ENCODE measurements at regions not wholly inside any gene's neighbourhood (a gene's known extent, or its start where the extent isn't known, plus 50 kb on each side); places are given as distances from the start of the nearest gene placed in this dataset.
"Not testable (repeated sequence)": the region's sequence is repeated elsewhere in the genome, so short reads cannot be mapped to it uniquely, and the experiment has no call there.

- H3K4me3 ChIP-seq (ENCODE audit: low read depth, low read length): no peak overlapping the region
- H3K27ac ChIP-seq (ENCODE audit: low read depth, low read length): no peak overlapping the region
- TF ChIP-seq, protein P1, sequence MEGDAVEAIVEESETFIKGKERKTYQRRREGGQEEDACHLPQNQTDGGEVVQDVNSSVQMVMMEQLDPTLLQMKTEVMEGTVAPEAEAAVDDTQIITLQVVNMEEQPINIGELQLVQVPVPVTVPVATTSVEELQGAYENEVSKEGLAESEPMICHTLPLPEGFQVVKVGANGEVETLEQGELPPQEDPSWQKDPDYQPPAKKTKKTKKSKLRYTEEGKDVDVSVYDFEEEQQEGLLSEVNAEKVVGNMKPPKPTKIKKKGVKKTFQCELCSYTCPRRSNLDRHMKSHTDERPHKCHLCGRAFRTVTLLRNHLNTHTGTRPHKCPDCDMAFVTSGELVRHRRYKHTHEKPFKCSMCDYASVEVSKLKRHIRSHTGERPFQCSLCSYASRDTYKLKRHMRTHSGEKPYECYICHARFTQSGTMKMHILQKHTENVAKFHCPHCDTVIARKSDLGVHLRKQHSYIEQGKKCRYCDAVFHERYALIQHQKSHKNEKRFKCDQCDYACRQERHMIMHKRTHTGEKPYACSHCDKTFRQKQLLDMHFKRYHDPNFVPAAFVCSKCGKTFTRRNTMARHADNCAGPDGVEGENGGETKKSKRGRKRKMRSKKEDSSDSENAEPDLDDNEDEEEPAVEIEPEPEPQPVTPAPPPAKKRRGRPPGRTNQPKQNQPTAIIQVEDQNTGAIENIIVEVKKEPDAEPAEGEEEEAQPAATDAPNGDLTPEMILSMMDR (IDR thresholded peaks at IDR 0.05; ENCODE audit: low read depth, low read length): no peak
- H3K27me3 ChIP-seq (ENCODE audit: control insufficient read depth, insufficient read depth, low read length): no peaks in the 10 kb centered on the region
- DNase-seq (ENCODE audit: low read depth, low spot score): no peak
- ChIA-PET POLR2A (no interaction called here), CTCF (interaction anchor here (0.6 kb wide), 1 partner anchor 13 kb away, joined by 3 read pairs; no protein-coding TSS in a partner anchor)
- no peaks in the 10 kb centered on the region for H3K9me3 ChIP-seq (ENCODE audit: control insufficient read depth, insufficient read depth, low read length)
Measured at GRCh38 chr7:25739143-25739542, 412.9 kb upstream of the NFE2L3 start.

- Histone ChIP-seq H3K27me3 (ENCODE audit: control insufficient read depth, insufficient read depth, low read length) (no peaks in the 10 kb centered on the region), H3K27ac (ENCODE audit: low read depth, low read length) (no peak overlapping the region), H3K9me3 (ENCODE audit: control insufficient read depth, insufficient read depth, low read length) (no peaks in the 10 kb centered on the region), H3K4me3 (ENCODE audit: low read depth, low read length) (no peak overlapping the region)
- TF ChIP-seq, protein P1 (IDR thresholded peaks at IDR 0.05; ENCODE audit: low read depth, low read length): no peak
- DNase-seq (ENCODE audit: low read depth, low spot score): no peak
- POLR2A ChIA-PET: no interaction called here
- CTCF ChIA-PET: no interaction called here
Measured at GRCh38 chr7:25742316-25742715, 409.7 kb upstream of the NFE2L3 start.

DNA sequence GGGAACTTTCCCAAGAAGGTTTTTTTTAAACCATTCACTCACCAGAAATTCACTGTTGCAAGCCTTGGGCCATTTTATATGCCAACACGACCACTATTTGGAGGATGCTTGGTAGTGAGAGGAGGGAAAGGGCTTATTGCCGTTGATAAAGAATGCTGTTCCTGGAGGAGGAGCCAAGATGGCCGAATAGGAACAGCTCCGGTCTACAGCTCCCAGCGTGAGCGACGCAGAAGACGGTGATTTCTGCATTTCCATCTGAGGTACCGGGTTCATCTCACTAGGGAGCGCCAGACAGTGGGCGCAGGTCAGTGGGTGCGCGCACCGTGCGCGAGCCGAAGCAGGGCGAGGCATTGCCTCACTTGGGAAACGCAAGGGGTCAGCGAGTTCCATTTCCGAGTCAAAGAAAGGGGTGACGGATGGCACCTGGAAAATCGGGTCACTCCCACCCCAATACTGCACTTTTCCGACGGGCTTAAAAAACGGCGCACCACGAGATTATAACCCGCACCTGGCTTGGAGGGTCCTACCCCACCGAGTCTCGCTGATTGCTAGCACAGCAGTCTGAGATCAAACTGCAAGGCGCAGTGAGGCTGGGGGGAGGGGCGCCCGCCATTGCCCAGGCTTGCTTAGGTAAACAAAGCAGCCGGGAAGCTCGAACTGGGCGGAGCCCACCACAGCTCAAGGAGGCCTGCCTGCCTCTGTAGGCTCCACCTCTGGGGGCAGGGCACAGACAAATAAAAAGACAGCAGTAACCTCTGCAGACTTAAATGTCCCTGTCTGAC is 408.1 kb upstream of the NFE2L3 start:
- CTCF ChIA-PET; DNase-seq (ENCODE audit: low read depth, low spot score); H3K9me3 ChIP-seq (ENCODE audit: control insufficient read depth, insufficient read depth, low read length); H3K27ac ChIP-seq (ENCODE audit: low read depth, low read length); H3K4me3 ChIP-seq (ENCODE audit: low read depth, low read length); H3K27me3 ChIP-seq (ENCODE audit: control insufficient read depth, insufficient read depth, low read length); POLR2A ChIA-PET: not testable (repeated sequence)

- no peak for DNase-seq (ENCODE audit: low read depth, low spot score)
- POLR2A ChIA-PET: interaction anchor here (0.9 kb wide), 1 partner anchor 96 kb away, joined by 4 read pairs; no protein-coding TSS in a partner anchor
- H3K27ac ChIP-seq (ENCODE audit: low read depth, low read length): peak overlapping the region; percentile 24
- H3K9me3 ChIP-seq (ENCODE audit: control insufficient read depth, insufficient read depth, low read length): no peaks in the 10 kb centered on the region
- CTCF ChIA-PET: interaction anchor here (0.8 to 1.6 kb wide), 5 partner anchors 19 to 534 kb away, joined by 3 to 5 read pairs (median 4); no protein-coding TSS in a partner anchor
- TF ChIP-seq, protein P1 (IDR thresholded peaks at IDR 0.05; ENCODE audit: low read depth, low read length): no peak
- peaks cover 8% of the 10 kb centered on the region for H3K27me3 ChIP-seq (ENCODE audit: control insufficient read depth, insufficient read depth, low read length)
- no peak overlapping the region for H3K4me3 ChIP-seq (ENCODE audit: low read depth, low read length)
Measured at GRCh38 chr7:25750744-25751508, 401.1 kb upstream of the NFE2L3 start.

- POLR2A ChIA-PET: no interaction called here
- Histone ChIP-seq H3K27me3 (ENCODE audit: control insufficient read depth, insufficient read depth, low read length) (peaks cover 8% of the 10 kb centered on the region), H3K4me3 (ENCODE audit: low read depth, low read length) (no peak overlapping the region), H3K27ac (ENCODE audit: low read depth, low read length) (no peak overlapping the region), H3K9me3 (ENCODE audit: control insufficient read depth, insufficient read depth, low read length) (no peaks in the 10 kb centered on the region)
- CTCF ChIA-PET: interaction anchor here (0.6 to 1.6 kb wide), 2 partner anchors 102 to 126 kb away, joined by 3 to 5 read pairs; no protein-coding TSS in a partner anchor
- TF ChIP-seq, protein P1 (IDR thresholded peaks at IDR 0.05; ENCODE audit: low read depth, low read length): no peak
- no peak for DNase-seq (ENCODE audit: low read depth, low spot score)
Measured at GRCh38 chr7:25752154-25752553, 399.8 kb upstream of the NFE2L3 start.

Measured in AG04450 (cell line).